ENCODE measurements at regions not wholly inside any gene's neighbourhood (a gene's known extent, or its start where the extent isn't known, plus 50 kb on each side); places are given as distances from the start of the nearest gene placed in this dataset.

DNA sequence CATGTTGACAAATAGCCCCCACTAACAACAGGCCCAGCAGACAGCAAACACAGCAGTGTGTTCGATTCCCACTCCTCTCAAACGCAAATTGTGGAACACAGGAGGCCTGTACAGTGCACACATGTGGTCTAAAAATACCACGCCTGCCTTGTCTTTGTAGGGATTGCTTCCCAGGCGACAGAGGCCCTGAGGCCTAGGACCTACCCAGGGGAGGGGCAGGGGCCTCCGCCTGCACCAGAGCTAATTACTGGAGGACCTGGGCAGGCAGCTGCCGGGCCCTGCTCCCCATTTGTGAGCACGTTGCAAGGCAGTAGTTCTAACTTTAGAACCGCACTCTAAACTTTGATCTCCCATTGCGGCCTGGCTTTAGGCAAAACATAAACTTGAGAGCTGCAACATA, 316.0 kb downstream of the TXNL1 start:
- TF ChIP-seq, protein P1, sequence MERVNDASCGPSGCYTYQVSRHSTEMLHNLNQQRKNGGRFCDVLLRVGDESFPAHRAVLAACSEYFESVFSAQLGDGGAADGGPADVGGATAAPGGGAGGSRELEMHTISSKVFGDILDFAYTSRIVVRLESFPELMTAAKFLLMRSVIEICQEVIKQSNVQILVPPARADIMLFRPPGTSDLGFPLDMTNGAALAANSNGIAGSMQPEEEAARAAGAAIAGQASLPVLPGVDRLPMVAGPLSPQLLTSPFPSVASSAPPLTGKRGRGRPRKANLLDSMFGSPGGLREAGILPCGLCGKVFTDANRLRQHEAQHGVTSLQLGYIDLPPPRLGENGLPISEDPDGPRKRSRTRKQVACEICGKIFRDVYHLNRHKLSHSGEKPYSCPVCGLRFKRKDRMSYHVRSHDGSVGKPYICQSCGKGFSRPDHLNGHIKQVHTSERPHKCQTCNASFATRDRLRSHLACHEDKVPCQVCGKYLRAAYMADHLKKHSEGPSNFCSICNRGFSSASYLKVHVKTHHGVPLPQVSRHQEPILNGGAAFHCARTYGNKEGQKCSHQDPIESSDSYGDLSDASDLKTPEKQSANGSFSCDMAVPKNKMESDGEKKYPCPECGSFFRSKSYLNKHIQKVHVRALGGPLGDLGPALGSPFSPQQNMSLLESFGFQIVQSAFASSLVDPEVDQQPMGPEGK (CRISPR knock-in tag; IDR thresholded peaks at IDR 0.05; ENCODE audit: borderline replicate concordance) = no peak
- TF ChIP-seq SNAI2 (CRISPR knock-in tag; IDR thresholded peaks at IDR 0.05) (no peak), OSR1 (CRISPR knock-in tag; IDR thresholded peaks at IDR 0.05) (no peak), ZNF565 (CRISPR knock-in tag; conservative IDR thresholded peaks at IDR 0.05; ENCODE audit: low read depth) (no peak), BACH2 (CRISPR knock-in tag; IDR thresholded peaks at IDR 0.05; ENCODE audit: borderline replicate concordance) (no peak), TCF4 (CRISPR knock-in tag; IDR thresholded peaks at IDR 0.05; ENCODE audit: borderline replicate concordance) (peak; percentile 31; the same call in 1 of the 2 replicates)
- TF ChIP-seq, protein P2, sequence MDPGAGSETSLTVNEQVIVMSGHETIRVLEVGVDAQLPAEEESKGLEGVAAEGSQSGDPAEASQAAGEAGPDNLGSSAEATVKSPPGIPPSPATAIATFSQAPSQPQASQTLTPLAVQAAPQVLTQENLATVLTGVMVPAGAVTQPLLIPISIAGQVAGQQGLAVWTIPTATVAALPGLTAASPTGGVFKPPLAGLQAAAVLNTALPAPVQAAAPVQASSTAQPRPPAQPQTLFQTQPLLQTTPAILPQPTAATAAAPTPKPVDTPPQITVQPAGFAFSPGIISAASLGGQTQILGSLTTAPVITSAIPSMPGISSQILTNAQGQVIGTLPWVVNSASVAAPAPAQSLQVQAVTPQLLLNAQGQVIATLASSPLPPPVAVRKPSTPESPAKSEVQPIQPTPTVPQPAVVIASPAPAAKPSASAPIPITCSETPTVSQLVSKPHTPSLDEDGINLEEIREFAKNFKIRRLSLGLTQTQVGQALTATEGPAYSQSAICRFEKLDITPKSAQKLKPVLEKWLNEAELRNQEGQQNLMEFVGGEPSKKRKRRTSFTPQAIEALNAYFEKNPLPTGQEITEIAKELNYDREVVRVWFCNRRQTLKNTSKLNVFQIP (CRISPR knock-in tag; IDR thresholded peaks at IDR 0.05; ENCODE audit: borderline replicate concordance, low read depth) = no peak
- TF ChIP-seq, protein P3, sequence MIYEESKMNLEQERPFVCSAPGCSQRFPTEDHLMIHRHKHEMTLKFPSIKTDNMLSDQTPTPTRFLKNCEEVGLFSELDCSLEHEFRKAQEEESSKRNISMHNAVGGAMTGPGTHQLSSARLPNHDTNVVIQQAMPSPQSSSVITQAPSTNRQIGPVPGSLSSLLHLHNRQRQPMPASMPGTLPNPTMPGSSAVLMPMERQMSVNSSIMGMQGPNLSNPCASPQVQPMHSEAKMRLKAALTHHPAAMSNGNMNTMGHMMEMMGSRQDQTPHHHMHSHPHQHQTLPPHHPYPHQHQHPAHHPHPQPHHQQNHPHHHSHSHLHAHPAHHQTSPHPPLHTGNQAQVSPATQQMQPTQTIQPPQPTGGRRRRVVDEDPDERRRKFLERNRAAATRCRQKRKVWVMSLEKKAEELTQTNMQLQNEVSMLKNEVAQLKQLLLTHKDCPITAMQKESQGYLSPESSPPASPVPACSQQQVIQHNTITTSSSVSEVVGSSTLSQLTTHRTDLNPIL (CRISPR knock-in tag; IDR thresholded peaks at IDR 0.05; ENCODE audit: low read depth) = no peak

Data from SK-N-SH treated with all-trans-retinoic acid at 6 μM for 48 hours (cell line).